Testis (tissue), 2 donors: ENCODE measurements at regions not wholly inside any gene's neighbourhood (a gene's known extent, or its start where the extent isn't known, plus 50 kb on each side); places are given as distances from the start of the nearest gene placed in this dataset.

Experiments used
- DNase-seq: peaks from one replicate; pipeline ENCODE4 v3.0.0-alpha.2; 2019
- H3K27ac ChIP-seq, 2 donors: fragments of 200-600 bp; sonication (generic); one replicate each; pipeline ENCODE4 v1.5.1; 2019
- H3K27me3 ChIP-seq: fragments of 200-600 bp; sonication (generic); one replicate; pipeline ENCODE4 v1.5.1; 2019
- H3K36me3 ChIP-seq: fragments of 200-600 bp; sonication (generic); one replicate; pipeline ENCODE4 v1.5.1; 2017; ENCODE audit warnings: low read depth; ENCODE audit errors: missing control alignments
- H3K4me1 ChIP-seq: fragments of 200-600 bp; sonication (generic); one replicate; pipeline ENCODE4 v1.5.1; 2019
- H3K4me3 ChIP-seq, 2 donors: fragments of 200-600 bp; sonication (generic); one replicate each; pipeline ENCODE4 v1.5.1; 2017 to 2019
- H3K9me3 ChIP-seq: fragments of 200-600 bp; sonication (generic); one replicate; pipeline ENCODE4 v1.5.1; 2017
- POLR2A ChIP-seq: fragments of 450-650 bp; IDR thresholded peaks from one replicate; pipeline ENCODE4 v1.6.1; 2017; ENCODE audit warnings: antibody characterized with exemption, mild to moderate bottlenecking, moderate library complexity
- WGBS, 2 donors: methylation state at CpG; one replicate each; pipeline ENCODE4 v1.1.5; 2018; 5-methylcytosine and 5-hydroxymethylcytosine counted together
- intact Hi-C: fragments of 100-400 bp; cut with DNase I; formaldehyde crosslinking; loops from one replicate; pipeline ENCODE4 v1.15.1; 2023; ENCODE audit warnings: low total_unique reads
- TF ChIP-seq, protein P1 (sequence below), 3 experiments: fragments of 450-650 bp in 2 of 3; fragments of 200-600 bp in 1 of 3; sonication (generic) in 1 of 3; IDR thresholded peaks; one replicate each; pipeline ENCODE4 v1.5.1; 2016 to 2019; ENCODE audit warnings: antibody characterized with exemption in 3 of 3, mild to moderate bottlenecking in 2 of 3, moderate library complexity in 1 of 3

DNA sequence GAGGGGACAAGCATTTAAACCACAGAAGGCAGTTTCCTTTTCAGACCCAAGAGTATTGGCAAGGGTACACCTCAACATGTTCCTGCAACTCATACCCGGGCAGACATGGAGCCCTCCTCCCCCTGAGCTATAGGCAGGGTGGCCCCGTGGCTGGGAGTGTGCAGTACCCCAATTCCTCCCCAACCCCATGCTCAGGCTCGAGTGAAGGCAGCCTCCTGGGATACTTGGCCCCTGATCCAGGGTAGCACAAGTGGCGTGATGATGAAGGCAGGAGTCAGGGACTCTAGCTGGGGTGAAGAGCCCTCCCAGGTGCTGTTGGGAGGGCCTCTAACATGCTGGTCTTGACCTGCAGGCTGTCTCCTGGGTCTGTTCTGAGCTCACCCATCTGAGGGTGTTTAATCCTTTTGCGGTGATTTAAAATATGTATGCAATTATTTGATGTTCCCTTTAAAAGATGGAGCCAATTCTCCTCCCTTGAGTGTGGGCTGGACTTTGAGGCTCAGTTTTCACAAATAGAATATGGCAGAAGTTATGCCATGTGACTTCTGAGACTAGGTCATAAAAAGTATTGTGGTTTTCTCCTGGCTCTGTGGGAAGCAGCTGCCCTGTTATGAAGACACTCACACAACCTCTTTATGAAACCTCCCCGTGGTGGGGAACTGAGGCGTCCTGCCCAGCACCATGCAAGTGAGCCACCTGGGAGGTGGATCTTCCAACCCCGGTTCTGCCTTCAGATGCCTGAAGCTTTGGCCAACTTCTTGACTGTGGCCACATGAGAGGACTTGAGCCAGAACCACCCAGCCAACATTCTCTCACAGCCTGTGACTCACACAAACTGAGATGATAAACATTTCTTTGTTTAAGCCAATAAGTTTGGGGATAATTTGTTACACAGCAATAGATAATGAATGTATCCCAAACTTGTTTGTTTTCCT lies 54.7 kb upstream of the NECTIN1 start:
- WGBS, 2 donors: 94 to 96% methylated on average over 7 to 8 of the region's 8 CpGs
- H3K9me3 ChIP-seq: no peaks in the 10 kb centered on the region
- no peak overlapping the region for H3K4me3 ChIP-seq
- DNase-seq: no peak
- TF ChIP-seq, protein P1, sequence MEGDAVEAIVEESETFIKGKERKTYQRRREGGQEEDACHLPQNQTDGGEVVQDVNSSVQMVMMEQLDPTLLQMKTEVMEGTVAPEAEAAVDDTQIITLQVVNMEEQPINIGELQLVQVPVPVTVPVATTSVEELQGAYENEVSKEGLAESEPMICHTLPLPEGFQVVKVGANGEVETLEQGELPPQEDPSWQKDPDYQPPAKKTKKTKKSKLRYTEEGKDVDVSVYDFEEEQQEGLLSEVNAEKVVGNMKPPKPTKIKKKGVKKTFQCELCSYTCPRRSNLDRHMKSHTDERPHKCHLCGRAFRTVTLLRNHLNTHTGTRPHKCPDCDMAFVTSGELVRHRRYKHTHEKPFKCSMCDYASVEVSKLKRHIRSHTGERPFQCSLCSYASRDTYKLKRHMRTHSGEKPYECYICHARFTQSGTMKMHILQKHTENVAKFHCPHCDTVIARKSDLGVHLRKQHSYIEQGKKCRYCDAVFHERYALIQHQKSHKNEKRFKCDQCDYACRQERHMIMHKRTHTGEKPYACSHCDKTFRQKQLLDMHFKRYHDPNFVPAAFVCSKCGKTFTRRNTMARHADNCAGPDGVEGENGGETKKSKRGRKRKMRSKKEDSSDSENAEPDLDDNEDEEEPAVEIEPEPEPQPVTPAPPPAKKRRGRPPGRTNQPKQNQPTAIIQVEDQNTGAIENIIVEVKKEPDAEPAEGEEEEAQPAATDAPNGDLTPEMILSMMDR (IDR thresholded peaks at IDR 0.05): no peak
- no peak for TF ChIP-seq POLR2A
- intact Hi-C loops: no loop called here
- H3K36me3 ChIP-seq: no peaks in the 10 kb centered on the region
- no peak overlapping the region for H3K27ac ChIP-seq
- no peaks in the 10 kb centered on the region for H3K27me3 ChIP-seq
- H3K4me1 ChIP-seq: peaks cover 3% of the 10 kb centered on the region

DNA sequence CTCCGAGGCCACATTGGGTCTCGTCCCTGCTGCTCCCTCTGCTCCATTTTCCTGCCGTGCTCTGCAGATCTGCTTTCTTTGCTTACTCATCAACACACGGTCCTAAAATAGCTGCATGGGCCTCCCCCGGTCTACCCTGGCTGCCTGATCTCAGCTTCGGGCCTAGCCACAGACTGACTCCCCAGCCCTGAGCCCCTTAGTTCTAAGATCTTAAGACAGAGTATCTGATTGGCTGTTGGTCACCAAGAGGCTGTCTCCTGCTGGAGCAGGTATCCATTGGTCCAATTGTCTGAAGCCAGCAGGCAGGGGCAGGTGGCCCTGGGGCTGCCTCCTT lies 53.7 kb upstream of the NECTIN1 start:
- peaks cover 3% of the 10 kb centered on the region for H3K4me1 ChIP-seq
- intact Hi-C loops: no loop called here
- DNase-seq: no peak
- no peaks in the 10 kb centered on the region for H3K9me3 ChIP-seq
- H3K4me3 ChIP-seq: no peak overlapping the region
- no peaks in the 10 kb centered on the region for H3K27me3 ChIP-seq
- TF ChIP-seq POLR2A: no peak
- TF ChIP-seq, protein P1 (IDR thresholded peaks at IDR 0.05): no peak
- H3K36me3 ChIP-seq: no peaks in the 10 kb centered on the region
- no peak overlapping the region for H3K27ac ChIP-seq
- 49 to 56% methylated on average over 6 of the region's 6 CpGs for WGBS, 2 donors

DNA sequence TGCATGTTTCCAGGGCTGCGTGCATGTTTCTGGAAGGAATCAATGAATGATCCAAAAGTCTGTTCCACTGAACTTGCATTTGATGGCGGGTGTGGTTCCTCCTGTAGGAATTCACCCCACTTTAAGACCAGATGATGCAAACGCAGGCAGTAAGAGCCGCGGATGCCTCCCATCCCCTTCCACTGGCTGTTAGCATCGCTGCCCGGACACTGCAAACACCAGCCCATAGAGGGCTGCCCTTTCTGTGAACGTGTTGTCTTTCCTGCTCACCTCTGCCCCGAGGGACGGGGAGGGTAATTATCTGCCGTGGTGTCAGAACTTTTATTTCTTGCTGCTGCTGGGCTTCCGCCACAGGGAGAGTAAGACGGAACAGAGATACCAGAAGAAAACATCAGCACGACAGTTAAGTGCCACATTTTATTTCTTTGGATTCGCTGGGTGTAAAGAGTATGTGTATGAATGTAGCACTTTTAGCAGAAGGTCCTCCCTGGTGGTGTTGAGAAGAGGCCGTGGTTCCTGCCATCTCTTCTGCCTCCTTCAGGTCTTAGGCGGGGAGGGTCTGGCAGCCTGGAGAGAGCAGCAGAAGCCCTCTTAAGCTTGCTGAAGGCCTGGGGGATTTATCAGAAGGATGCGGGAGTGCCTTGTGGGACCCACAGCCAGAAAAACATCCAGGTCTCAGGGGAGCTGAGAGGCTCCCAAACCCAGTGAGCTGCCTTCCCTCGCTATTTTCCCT lies 53.2 kb upstream of the NECTIN1 start:
- no peak for DNase-seq
- Histone ChIP-seq H3K27ac (no peak overlapping the region), H3K36me3 (no peaks in the 10 kb centered on the region), H3K4me3 (no peak overlapping the region), H3K27me3 (no peaks in the 10 kb centered on the region), H3K4me1 (peaks cover 3% of the 10 kb centered on the region), H3K9me3 (no peaks in the 10 kb centered on the region)
- 78 to 79% methylated on average over 19 of the region's 19 CpGs for WGBS, 2 donors
- intact Hi-C loops: no loop called here
- TF ChIP-seq, protein P1 (IDR thresholded peaks at IDR 0.05): no peak
- TF ChIP-seq POLR2A: no peak

DNA sequence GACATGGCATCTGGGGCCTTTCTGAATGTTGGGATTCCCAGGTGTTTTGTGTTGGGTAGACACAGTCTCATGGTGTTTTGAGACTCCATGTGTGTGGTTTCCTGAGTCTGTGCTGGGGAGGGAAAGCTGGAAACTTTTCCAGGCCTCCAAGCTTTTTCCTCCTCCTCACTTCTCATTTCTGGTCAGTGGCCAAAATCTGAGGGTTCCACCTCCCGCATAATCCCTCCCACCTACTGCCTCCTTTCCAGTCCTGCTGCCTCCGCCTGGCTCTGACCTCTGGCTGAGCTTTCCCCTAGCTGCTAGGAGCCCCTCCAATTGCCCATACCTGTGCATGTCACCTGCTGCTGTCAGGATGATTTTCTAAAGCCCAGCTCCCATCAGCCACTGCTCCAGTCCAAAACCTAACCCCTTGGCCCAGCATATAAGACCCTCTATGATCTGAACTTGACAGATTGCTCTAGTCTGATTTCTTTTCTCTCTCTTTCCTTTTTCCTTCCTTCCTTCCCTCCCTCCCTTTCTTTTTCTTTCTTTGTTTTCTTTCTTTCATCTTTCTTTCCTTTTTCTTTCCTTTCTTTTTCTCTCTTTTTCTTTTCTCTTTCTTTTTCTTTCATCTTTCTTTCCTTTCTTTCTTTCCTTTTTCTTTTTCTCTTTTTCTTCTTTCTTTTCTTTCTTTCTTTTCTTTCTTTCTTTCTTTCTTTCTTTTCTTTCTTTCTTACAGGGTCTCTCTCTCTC lies 51.4 kb upstream of the NECTIN1 start:
- Histone ChIP-seq H3K36me3 (no peaks in the 10 kb centered on the region), H3K27ac (no peak overlapping the region)

More for the DNA sequence above, 51.4 kb upstream of the NECTIN1 start:
- Histone ChIP-seq H3K4me1 (peaks cover 11% of the 10 kb centered on the region), H3K4me3 (no peak overlapping the region), H3K9me3 (no peaks in the 10 kb centered on the region), H3K27me3 (no peaks in the 10 kb centered on the region)
- DNase-seq: peak; percentile 46
- 28 to 41% methylated on average over 2 of the region's 2 CpGs for WGBS, 2 donors
- intact Hi-C loops: no loop called here
- TF ChIP-seq, protein P1 (IDR thresholded peaks at IDR 0.05): no peak
